ENCODE measurements at regions not wholly inside any gene's neighbourhood (a gene's known extent, or its start where the extent isn't known, plus 50 kb on each side); places are given as distances from the start of the nearest gene placed in this dataset.

DNA sequence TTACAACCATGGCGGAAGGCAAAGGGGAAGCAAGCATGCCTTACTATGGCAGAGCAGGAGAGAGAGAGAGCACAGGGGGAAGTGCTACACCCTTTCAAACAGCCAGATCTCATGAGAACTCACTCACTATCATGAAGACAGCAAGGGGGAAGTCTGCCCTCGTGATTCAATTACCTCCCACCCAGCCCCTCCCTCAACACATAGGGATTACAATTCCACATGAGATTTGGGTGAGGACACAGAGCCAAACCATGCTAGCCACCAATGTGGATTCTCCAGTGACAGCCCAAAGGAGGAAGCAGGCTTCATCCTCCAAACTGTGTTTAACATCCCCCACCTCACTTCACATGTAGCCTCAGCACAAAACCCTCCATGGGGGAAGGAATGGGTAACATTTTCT lies 563.7 kb downstream of the CDK5RAP2 start:
- TF ChIP-seq, protein P1, sequence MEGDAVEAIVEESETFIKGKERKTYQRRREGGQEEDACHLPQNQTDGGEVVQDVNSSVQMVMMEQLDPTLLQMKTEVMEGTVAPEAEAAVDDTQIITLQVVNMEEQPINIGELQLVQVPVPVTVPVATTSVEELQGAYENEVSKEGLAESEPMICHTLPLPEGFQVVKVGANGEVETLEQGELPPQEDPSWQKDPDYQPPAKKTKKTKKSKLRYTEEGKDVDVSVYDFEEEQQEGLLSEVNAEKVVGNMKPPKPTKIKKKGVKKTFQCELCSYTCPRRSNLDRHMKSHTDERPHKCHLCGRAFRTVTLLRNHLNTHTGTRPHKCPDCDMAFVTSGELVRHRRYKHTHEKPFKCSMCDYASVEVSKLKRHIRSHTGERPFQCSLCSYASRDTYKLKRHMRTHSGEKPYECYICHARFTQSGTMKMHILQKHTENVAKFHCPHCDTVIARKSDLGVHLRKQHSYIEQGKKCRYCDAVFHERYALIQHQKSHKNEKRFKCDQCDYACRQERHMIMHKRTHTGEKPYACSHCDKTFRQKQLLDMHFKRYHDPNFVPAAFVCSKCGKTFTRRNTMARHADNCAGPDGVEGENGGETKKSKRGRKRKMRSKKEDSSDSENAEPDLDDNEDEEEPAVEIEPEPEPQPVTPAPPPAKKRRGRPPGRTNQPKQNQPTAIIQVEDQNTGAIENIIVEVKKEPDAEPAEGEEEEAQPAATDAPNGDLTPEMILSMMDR (IDR thresholded peaks at IDR 0.05) = no peak
- Histone ChIP-seq H3K4me3 (no peak overlapping the region), H3K36me3 (no peaks in the 10 kb centered on the region), H3K27ac (no peak overlapping the region), H3K4me1 (no peaks in the 10 kb centered on the region), H3K9me3 (no peaks in the 10 kb centered on the region), H3K27me3 (no peaks in the 10 kb centered on the region)
- intact Hi-C loops (cut with DNase I; ENCODE audit: low total_unique reads) = no loop called here
- DNase-seq = no peak

DNA sequence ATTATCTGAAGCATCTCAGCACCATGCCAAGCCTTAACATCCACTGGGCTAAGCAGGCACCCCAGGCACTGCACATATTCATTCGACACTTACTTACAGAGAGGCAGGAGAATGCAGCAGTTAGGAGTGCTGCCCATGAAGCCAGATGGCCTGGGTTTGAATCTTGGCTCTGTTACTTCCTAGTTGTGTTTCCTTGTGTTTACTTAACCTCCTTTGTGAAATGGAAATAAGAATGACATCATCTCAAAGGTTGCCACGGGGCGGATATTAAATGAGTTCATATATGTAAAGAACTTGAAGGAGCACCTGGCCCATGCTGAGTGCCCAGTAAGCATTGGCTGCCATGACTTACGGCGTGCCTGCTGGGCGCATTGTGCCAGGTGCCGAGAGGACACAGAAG lies 565.2 kb downstream of the CDK5RAP2 start:
- H3K27ac ChIP-seq = no peak overlapping the region
- TF ChIP-seq, protein P1 (IDR thresholded peaks at IDR 0.05) = no peak
- intact Hi-C loops (cut with DNase I; ENCODE audit: low total_unique reads) = no loop called here

DNA sequence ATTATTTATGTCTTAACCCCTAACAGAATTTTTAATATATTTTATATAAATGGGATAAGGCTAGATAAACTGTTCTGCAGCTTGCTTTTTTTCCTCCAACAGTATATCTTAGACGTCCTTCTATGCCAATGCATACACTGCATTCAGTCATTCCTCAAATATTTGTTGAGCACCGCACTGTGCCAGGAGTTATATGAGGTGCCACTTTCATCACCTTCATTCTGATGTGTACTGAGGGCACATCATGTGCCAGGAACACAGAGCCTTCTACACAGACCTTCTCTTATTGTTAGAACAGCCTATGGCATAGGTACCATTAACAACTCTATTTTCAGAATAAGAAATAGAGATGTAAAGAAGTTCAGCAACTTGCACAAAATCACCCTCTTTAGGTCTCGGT lies 570.1 kb downstream of the CDK5RAP2 start:
- intact Hi-C loops (cut with DNase I; ENCODE audit: low total_unique reads) = no loop called here
- Histone ChIP-seq H3K4me3 (no peak overlapping the region), H3K36me3 (no peaks in the 10 kb centered on the region), H3K4me1 (no peaks in the 10 kb centered on the region), H3K27ac (no peak overlapping the region), H3K9me3 (no peaks in the 10 kb centered on the region), H3K27me3 (no peaks in the 10 kb centered on the region)
- TF ChIP-seq, protein P1 (IDR thresholded peaks at IDR 0.05) = no peak
- DNase-seq = no peak

More for the DNA sequence above, 565.2 kb downstream of the CDK5RAP2 start:
- Histone ChIP-seq H3K4me1 (no peaks in the 10 kb centered on the region), H3K27me3 (no peaks in the 10 kb centered on the region), H3K9me3 (no peaks in the 10 kb centered on the region), H3K36me3 (no peaks in the 10 kb centered on the region), H3K4me3 (no peak overlapping the region)
- no peak for DNase-seq

- intact Hi-C loops (cut with DNase I; ENCODE audit: low total_unique reads) = no loop called here
- Histone ChIP-seq H3K9me3 (no peaks in the 10 kb centered on the region), H3K27ac (no peak overlapping the region), H3K27me3 (no peaks in the 10 kb centered on the region), H3K4me1 (no peaks in the 10 kb centered on the region), H3K4me3 (no peak overlapping the region), H3K36me3 (no peaks in the 10 kb centered on the region)
- no peak for DNase-seq
- TF ChIP-seq, protein P1 (IDR thresholded peaks at IDR 0.05) = no peak
These were observed 578.4 kb downstream of the CDK5RAP2 start for GRCh38 chr9:120001536-120001935.

DNA sequence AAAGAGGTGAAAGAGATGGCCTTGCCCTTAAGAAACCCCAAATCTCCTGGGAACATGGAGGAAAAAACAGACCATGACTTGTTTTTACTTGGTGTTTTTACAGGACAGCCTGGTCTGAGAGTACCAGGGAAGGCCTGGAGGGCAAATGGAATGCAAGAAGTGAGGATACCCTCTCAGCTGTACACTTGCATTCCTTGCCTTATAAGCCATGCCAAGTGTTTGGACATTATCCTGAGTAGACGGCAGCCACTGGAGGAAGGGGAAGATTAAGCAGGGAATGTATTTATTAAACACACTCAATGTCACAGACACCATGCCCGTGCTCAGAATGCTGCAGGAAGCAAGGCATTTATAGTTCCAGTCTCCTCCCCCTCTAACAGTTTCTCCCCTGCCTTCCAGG lies 581.4 kb downstream of the CDK5RAP2 start:
- H3K4me1 ChIP-seq = no peaks in the 10 kb centered on the region
- intact Hi-C loops (cut with DNase I; ENCODE audit: low total_unique reads) = no loop called here
- no peaks in the 10 kb centered on the region for H3K27me3 ChIP-seq
- TF ChIP-seq, protein P1 (IDR thresholded peaks at IDR 0.05) = no peak
- no peaks in the 10 kb centered on the region for H3K9me3 ChIP-seq
- H3K4me3 ChIP-seq = no peak overlapping the region
- DNase-seq = no peak
- no peaks in the 10 kb centered on the region for H3K36me3 ChIP-seq
- no peak overlapping the region for H3K27ac ChIP-seq

DNA sequence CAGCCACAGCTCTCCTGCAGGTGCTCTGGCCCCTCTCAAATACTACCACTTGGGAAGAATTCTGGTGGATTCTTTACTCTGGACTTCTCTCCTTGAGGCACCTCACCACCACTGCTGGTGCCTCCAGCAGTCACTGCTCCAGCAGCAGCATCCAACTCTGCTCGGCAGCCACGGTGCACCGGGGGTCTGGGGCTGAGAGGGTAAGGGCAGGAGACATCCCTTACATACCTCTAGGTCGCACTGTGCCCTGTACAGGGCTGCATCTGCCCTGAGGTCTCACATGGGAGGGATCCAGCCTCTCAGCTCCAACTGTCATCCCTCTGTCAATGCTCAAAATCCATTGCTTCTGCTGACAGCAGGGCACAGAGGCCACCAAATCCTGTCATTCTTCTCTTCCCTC lies 588.2 kb downstream of the CDK5RAP2 start:
- Histone ChIP-seq H3K4me1 (no peaks in the 10 kb centered on the region), H3K4me3 (no peak overlapping the region), H3K27me3 (peaks cover 0 to 3% of the 10 kb centered on the region in 2 donors), H3K9me3 (no peaks in the 10 kb centered on the region), H3K27ac (no peak overlapping the region), H3K36me3 (no peaks in the 10 kb centered on the region)
- TF ChIP-seq, protein P1 (IDR thresholded peaks at IDR 0.05) = no peak
- no peak for DNase-seq
- intact Hi-C loops (cut with DNase I; ENCODE audit: low total_unique reads) = no loop called here
